H1 (cell line): ENCODE measurements at regions not wholly inside any gene's neighbourhood (a gene's known extent, or its start where the extent isn't known, plus 50 kb on each side); places are given as distances from the start of the nearest gene placed in this dataset.

Source experiments
- ATF3 ChIP-seq: IDR thresholded peaks from 2 replicates; pipeline ENCODE4 v1.6.1; 2011; ENCODE audit warnings: low read depth, mild to moderate bottlenecking, low read length; ENCODE audit not compliant: insufficient read depth
- CREB1 ChIP-seq: IDR thresholded peaks from 2 replicates; pipeline ENCODE4 v1.6.1; 2012; ENCODE audit warnings: inconsistent platforms
- CTCF ChIP-seq, 3 experiments: IDR thresholded peaks; 1 replicate in 2 of 3; 2 replicates in 1 of 3; pipeline versions ENCODE4 v1.5.1 to v1.6.1; 2011; ENCODE audit warnings: low read length in 3 of 3, mild to moderate bottlenecking in 3 of 3, inconsistent platforms in 2 of 3, low read depth in 1 of 3, moderate library complexity in 1 of 3; ENCODE audit not compliant: insufficient read depth in 1 of 3; ENCODE audit errors: control extremely low read depth in 1 of 3

- TF ChIP-seq CTCF (IDR thresholded peaks at IDR 0.05; ENCODE audit: control extremely low read depth in 1 of 3, insufficient read depth in 1 of 3, low read depth in 1 of 3, low read length in 3 of 3) (no peak), ATF3 (no peak), CREB1 (no peak)
Observed at GRCh38 chr6:101090281-101090680, 209.2 kb upstream of the ASCC3 start.
